Mesenchymal stem cell (in vitro differentiated cells and primary cell): ENCODE measurements at regions not wholly inside any gene's neighbourhood (a gene's known extent, or its start where the extent isn't known, plus 50 kb on each side); places are given as distances from the start of the nearest gene placed in this dataset.
A peak's percentile ranks its signal among the peaks of the same experiment; 100 is the strongest.

Source experiments
- DNase-seq: peaks from one replicate; pipeline ENCODE4 v3.0.0-alpha.2; 2013
- H2AFZ ChIP-seq: one replicate; pipeline ENCODE4 v1.6.1; 2013; ENCODE audit warnings: low read depth, mild to moderate bottlenecking, control low read depth, inconsistent platforms, low read length, moderate library complexity
- H2AK5ac ChIP-seq: 2 replicates; pipeline ENCODE4 v1.6.1; 2013; ENCODE audit warnings: low read length, moderate library complexity, mild to moderate bottlenecking, inconsistent platforms; ENCODE audit not compliant: severe bottlenecking
- H2BK120ac ChIP-seq: one replicate; pipeline ENCODE4 v1.6.1; 2013; ENCODE audit warnings: low read depth, mild to moderate bottlenecking, inconsistent platforms, low read length, moderate library complexity
- H2BK12ac ChIP-seq, 2 experiments: one replicate each; pipeline ENCODE4 v1.6.1; 2013; ENCODE audit warnings: inconsistent platforms in 2 of 2, low read length in 2 of 2, mild to moderate bottlenecking in 2 of 2, moderate library complexity in 2 of 2, control low read depth in 1 of 2
- H2BK15ac ChIP-seq: one replicate; pipeline ENCODE4 v1.6.1; 2013; ENCODE audit warnings: mild to moderate bottlenecking, low read depth, inconsistent platforms; ENCODE audit not compliant: poor library complexity, severe bottlenecking
- H2BK5ac ChIP-seq: 2 replicates; pipeline ENCODE4 v1.6.1; 2013; ENCODE audit warnings: low read depth, mild to moderate bottlenecking, low read length, control low read depth, inconsistent platforms; ENCODE audit not compliant: poor library complexity, severe bottlenecking
- H3K14ac ChIP-seq, 2 experiments: one replicate each; pipeline ENCODE4 v1.6.1; 2013; ENCODE audit warnings: inconsistent platforms in 2 of 2, low read length in 2 of 2, control low read depth in 1 of 2, mild to moderate bottlenecking in 1 of 2, moderate library complexity in 1 of 2
- H3K18ac ChIP-seq, 2 experiments: one replicate each; pipeline ENCODE4 v1.6.1; 2013; ENCODE audit warnings: inconsistent platforms in 2 of 2, low read length in 2 of 2, control low read depth in 1 of 2, low read depth in 1 of 2, mild to moderate bottlenecking in 1 of 2
- H3K23ac ChIP-seq, 2 experiments: one replicate each; pipeline ENCODE4 v1.6.1; 2013; ENCODE audit warnings: inconsistent platforms in 2 of 2, low read length in 2 of 2, mild to moderate bottlenecking in 2 of 2, moderate library complexity in 2 of 2, control low read depth in 1 of 2
- H3K27ac ChIP-seq: 2 replicates; pipeline ENCODE4 v1.5.1; 2013; ENCODE audit warnings: mild to moderate bottlenecking, moderate library complexity, low read length, control low read depth, inconsistent platforms; ENCODE audit not compliant: poor library complexity, severe bottlenecking
- H3K27me3 ChIP-seq, 2 experiments: 2 replicates each; pipeline versions ENCODE4 v1.6.1 to v1.7.0; 2013; ENCODE audit warnings: low read length in 2 of 2, mild to moderate bottlenecking in 2 of 2, moderate library complexity in 2 of 2, control low read depth in 1 of 2, inconsistent platforms in 1 of 2; ENCODE audit not compliant: control insufficient read depth in 1 of 2, insufficient read depth in 1 of 2
- H3K36me3 ChIP-seq, 2 experiments: 2 replicates each; pipeline versions ENCODE4 v1.6.1 to v1.7.0; 2013; ENCODE audit warnings: low read length in 2 of 2, control low read depth in 1 of 2, inconsistent platforms in 1 of 2, low read depth in 1 of 2, mild to moderate bottlenecking in 1 of 2; ENCODE audit not compliant: insufficient read depth in 2 of 2, control insufficient read depth in 1 of 2
- H3K4ac ChIP-seq, 2 experiments: one replicate each; pipeline ENCODE4 v1.6.1; 2013; ENCODE audit warnings: inconsistent platforms in 2 of 2, low read length in 2 of 2, mild to moderate bottlenecking in 2 of 2, moderate library complexity in 2 of 2, control low read depth in 1 of 2, low read depth in 1 of 2
- H3K4me1 ChIP-seq: 2 replicates; pipeline ENCODE4 v1.6.1; 2013; ENCODE audit warnings: low read depth, low read length, control low read depth; ENCODE audit not compliant: control insufficient read depth, insufficient read depth
- H3K4me2 ChIP-seq: 2 replicates; pipeline ENCODE4 v1.6.1; 2013; ENCODE audit warnings: low read length, mild to moderate bottlenecking, inconsistent platforms; ENCODE audit not compliant: poor library complexity, severe bottlenecking
- H3K4me3 ChIP-seq, 2 experiments: 2 replicates each; pipeline versions ENCODE4 v1.5.1 to v1.7.0; 2013; ENCODE audit warnings: low read length in 2 of 2, mild to moderate bottlenecking in 2 of 2, control low read depth in 1 of 2, low read depth in 1 of 2; ENCODE audit not compliant: insufficient read depth in 1 of 2
- H3K79me1 ChIP-seq: replicated peaks from 2 replicates; pipeline ENCODE4 v1.6.1; 2013; ENCODE audit warnings: mild to moderate bottlenecking, control low read depth, low read length, inconsistent platforms; ENCODE audit not compliant: poor library complexity, severe bottlenecking
- H3K9ac ChIP-seq: 2 replicates; pipeline ENCODE4 v1.7.0; 2013; ENCODE audit warnings: mild to moderate bottlenecking, low read length, moderate library complexity
- H3K9me3 ChIP-seq: 2 replicates; pipeline ENCODE4 v1.7.0; 2013; ENCODE audit warnings: mild to moderate bottlenecking, low read length; ENCODE audit not compliant: control insufficient read depth
- H4K8ac ChIP-seq: one replicate; pipeline ENCODE4 v1.6.1; 2013; ENCODE audit warnings: inconsistent platforms, mild to moderate bottlenecking, low read length, moderate library complexity
- H4K91ac ChIP-seq: one replicate; pipeline ENCODE4 v1.6.1; 2013; ENCODE audit warnings: mild to moderate bottlenecking, low read length, inconsistent platforms
- WGBS: methylation state at CpG from one replicate; pipeline ENCODE4 v1.1.7; 2013; ENCODE audit warnings: mixed read lengths; 5-methylcytosine and 5-hydroxymethylcytosine counted together

- Histone ChIP-seq H3K9ac (no peak overlapping the region), H2BK5ac (no peak overlapping the region), H3K36me3 (no peaks in the 10 kb centered on the region), H3K18ac (no peak overlapping the region), H3K27ac (no peak overlapping the region), H3K27me3 (peaks cover 0 to 23% of the 10 kb centered on the region in 2 experiments), H2BK120ac (no peak overlapping the region), H3K23ac (no peak overlapping the region), H3K4me3 (no peak overlapping the region), H3K14ac (no peak overlapping the region), H2BK12ac (no peak overlapping the region), H2AFZ (no peak overlapping the region), H3K79me1 (no peaks in the 10 kb centered on the region), H3K4ac (no peak overlapping the region), H2AK5ac (no peak overlapping the region), H4K91ac (no peak overlapping the region), H2BK15ac (no peak overlapping the region), H3K4me2 (no peak overlapping the region), H4K8ac (no peak overlapping the region), H3K9me3 (no peaks in the 10 kb centered on the region), H3K4me1 (no peaks in the 10 kb centered on the region)
- DNase-seq: no peak
- WGBS: 83% methylated on average over 9 of the region's 10 CpGs
These were observed 291.5 kb upstream of the ZNF507 start for GRCh38 chr19:32053861-32054260.

- H2AK5ac ChIP-seq: no peak overlapping the region
- no peak overlapping the region for H3K9ac ChIP-seq
- no peaks in the 10 kb centered on the region for H3K36me3 ChIP-seq
- H3K23ac ChIP-seq: no peak overlapping the region
- H2BK120ac ChIP-seq: no peak overlapping the region
- no peak overlapping the region for H3K18ac ChIP-seq
- peaks cover 0 to 23% of the 10 kb centered on the region in 2 experiments for H3K27me3 ChIP-seq
- no peak overlapping the region for H2AFZ ChIP-seq
- H2BK5ac ChIP-seq: no peak overlapping the region
- H4K91ac ChIP-seq: no peak overlapping the region
- H3K4me3 ChIP-seq: no peak overlapping the region
- DNase-seq: no peak
- no peaks in the 10 kb centered on the region for H3K79me1 ChIP-seq
- H3K4ac ChIP-seq: no peak overlapping the region
- no peaks in the 10 kb centered on the region for H3K9me3 ChIP-seq
- 52% methylated on average over 1 of the region's 1 CpG for WGBS
- H3K27ac ChIP-seq: no peak overlapping the region
- H4K8ac ChIP-seq: no peak overlapping the region
- H3K4me1 ChIP-seq: no peaks in the 10 kb centered on the region
- no peak overlapping the region for H2BK12ac ChIP-seq
- no peak overlapping the region for H3K4me2 ChIP-seq
- no peak overlapping the region for H3K14ac ChIP-seq
- H2BK15ac ChIP-seq: no peak overlapping the region
These were observed 287.3 kb upstream of the ZNF507 start for GRCh38 chr19:32058131-32058530.

- 91% methylated on average over 1 of the region's 1 CpG for WGBS
- H2BK5ac ChIP-seq: no peak overlapping the region
- H3K14ac ChIP-seq: no peak overlapping the region
These were observed 284.1 kb upstream of the ZNF507 start for GRCh38 chr19:32061315-32061714.

GRCh38 chr19:32063601-32064000, 281.8 kb upstream of the ZNF507 start:
- WGBS: 91% methylated on average over 10 of the region's 10 CpGs
- Histone ChIP-seq H2BK15ac (no peak overlapping the region), H3K4ac (no peak overlapping the region)

More at GRCh38 chr19:32061315-32061714, 284.1 kb upstream of the ZNF507 start:
- Histone ChIP-seq H3K4me2 (no peak overlapping the region), H4K8ac (no peak overlapping the region), H2BK120ac (no peak overlapping the region), H3K4me3 (no peak overlapping the region), H2AK5ac (no peak overlapping the region), H3K23ac (no peak overlapping the region), H4K91ac (no peak overlapping the region), H3K27me3 (peaks cover 0 to 2% of the 10 kb centered on the region in 2 experiments), H3K4ac (no peak overlapping the region), H3K18ac (no peak overlapping the region), H2BK15ac (no peak overlapping the region), H3K9ac (no peak overlapping the region), H3K9me3 (no peaks in the 10 kb centered on the region), H3K36me3 (no peaks in the 10 kb centered on the region), H3K27ac (no peak overlapping the region), H3K79me1 (no peaks in the 10 kb centered on the region), H2AFZ (no peak overlapping the region), H3K4me1 (no peaks in the 10 kb centered on the region), H2BK12ac (no peak overlapping the region)
- no peak for DNase-seq

More at GRCh38 chr19:32063601-32064000, 281.8 kb upstream of the ZNF507 start:
- Histone ChIP-seq H3K4me2 (no peak overlapping the region), H2BK12ac (no peak overlapping the region), H4K91ac (peak overlapping the region; percentile 35), H2AK5ac (no peak overlapping the region), H3K79me1 (no peaks in the 10 kb centered on the region), H3K27me3 (no peaks in the 10 kb centered on the region), H3K27ac (no peak overlapping the region), H3K4me1 (no peaks in the 10 kb centered on the region), H2BK5ac (no peak overlapping the region), H3K9me3 (no peaks in the 10 kb centered on the region), H3K18ac (no peak overlapping the region), H4K8ac (no peak overlapping the region), H3K23ac (no peak overlapping the region), H2BK120ac (no peak overlapping the region), H3K4me3 (no peak overlapping the region), H3K9ac (no peak overlapping the region), H3K14ac (no peak overlapping the region), H2AFZ (no peak overlapping the region), H3K36me3 (no peaks in the 10 kb centered on the region)
- DNase-seq: no peak
